Thymus (tissue), 11 donors: ENCODE measurements at regions not wholly inside any gene's neighbourhood (a gene's known extent, or its start where the extent isn't known, plus 50 kb on each side); places are given as distances from the start of the nearest gene placed in this dataset.

Experiments used
- DNase-seq, 9 donors: peaks; one replicate each; pipeline ENCODE4 v3.0.0-alpha.2; 2013; ENCODE audit warnings: low spot score in 9 of 9, low read depth in 6 of 9, missing footprints in 1 of 9
- H3K27ac ChIP-seq, 2 donors: one replicate each; pipeline ENCODE4 v1.5.1; 2013; ENCODE audit warnings: control low read depth in 1 of 2, low read depth in 1 of 2, low read length in 1 of 2, mild to moderate bottlenecking in 1 of 2, moderate library complexity in 1 of 2
- H3K27me3 ChIP-seq, 2 donors: one replicate each; pipeline ENCODE4 v1.5.1; 2013; ENCODE audit warnings: low read length in 1 of 2; ENCODE audit not compliant: control insufficient read depth in 2 of 2, insufficient read depth in 1 of 2
- H3K36me3 ChIP-seq, 2 donors: one replicate each; pipeline ENCODE4 v1.5.1; 2013; ENCODE audit warnings: low read length in 1 of 2, mild to moderate bottlenecking in 1 of 2, moderate library complexity in 1 of 2; ENCODE audit not compliant: control insufficient read depth in 2 of 2, insufficient read depth in 2 of 2
- H3K4me1 ChIP-seq, 2 donors: one replicate each; pipeline ENCODE4 v1.5.1; 2013; ENCODE audit warnings: low read length in 2 of 2; ENCODE audit not compliant: control insufficient read depth in 2 of 2, insufficient read depth in 2 of 2
- H3K4me3 ChIP-seq, 2 donors: one replicate each; pipeline ENCODE4 v1.5.1; 2013; ENCODE audit warnings: low read length in 2 of 2, control low read depth in 1 of 2, mild to moderate bottlenecking in 1 of 2
- H3K9me3 ChIP-seq, 2 donors: one replicate each; pipeline ENCODE4 v1.5.1; 2013; ENCODE audit warnings: low read length in 1 of 2, mild to moderate bottlenecking in 1 of 2; ENCODE audit not compliant: control insufficient read depth in 2 of 2, insufficient read depth in 1 of 2
- WGBS: extraction: QIAGEN DNeasy Blood & Tissue Kit; methylation state at CpG from one replicate; pipeline ENCODE4 v1.1.7; 2013; 5-methylcytosine and 5-hydroxymethylcytosine counted together
- donor health status: healthy.

- H3K36me3 ChIP-seq = no peaks in the 10 kb centered on the region
- peak overlapping the region; percentile 44 to 61 for H3K27ac ChIP-seq
- no peaks in the 10 kb centered on the region for H3K27me3 ChIP-seq
- no peak for DNase-seq
- H3K9me3 ChIP-seq = peaks cover 4 to 6% of the 10 kb centered on the region in 2 donors
- H3K4me1 ChIP-seq = peaks cover 47 to 69% of the 10 kb centered on the region in 2 donors
- 74% methylated on average over 3 of the region's 3 CpGs for WGBS
- no peak overlapping the region for H3K4me3 ChIP-seq
Measured at GRCh38 chr11:128310005-128310404, 277.4 kb downstream of the ETS1 start.

DNA sequence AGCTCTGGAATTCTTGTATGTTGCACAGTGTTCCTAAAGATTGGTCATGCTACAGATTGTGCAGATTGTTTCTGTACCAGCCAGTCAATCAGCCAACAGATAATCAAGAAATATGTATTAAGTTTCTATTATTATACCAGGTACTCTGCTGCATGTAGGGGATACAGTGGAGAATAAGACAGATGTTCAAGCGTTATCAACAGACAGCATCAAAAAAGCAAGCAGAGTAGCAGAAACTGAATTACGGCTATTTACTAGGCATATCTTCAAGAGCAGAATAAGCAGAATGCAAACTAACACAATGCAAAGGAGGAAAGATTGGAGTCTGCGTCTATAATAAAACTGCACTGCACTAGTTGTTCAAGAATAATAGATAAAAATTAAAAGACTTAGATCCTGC is 278.6 kb downstream of the ETS1 start:
- no peaks in the 10 kb centered on the region for H3K36me3 ChIP-seq
- peak in 1 of 9 donors; percentile 60 for DNase-seq
- whole genome bisulfite sequencing = 40% methylated on average over 3 of the region's 3 CpGs

GRCh38 chr11:128305588-128305987 is 281.8 kb downstream of the ETS1 start:
- Histone ChIP-seq H3K9me3 (no peaks in the 10 kb centered on the region), H3K4me3 (no peak overlapping the region), H3K4me1 (peaks cover 57 to 77% of the 10 kb centered on the region in 2 donors), H3K36me3 (no peaks in the 10 kb centered on the region), H3K27ac (peak overlapping the region; percentile 93 to 98), H3K27me3 (no peaks in the 10 kb centered on the region)
- WGBS = 81% methylated on average over 1 of the region's 1 CpG
- DNase-seq = peak in 1 of 9 donors; percentile 62

More for the DNA sequence above, 278.6 kb downstream of the ETS1 start:
- H3K4me1 ChIP-seq = peaks cover 55 to 77% of the 10 kb centered on the region in 2 donors
- H3K27me3 ChIP-seq = no peaks in the 10 kb centered on the region
- H3K9me3 ChIP-seq = no peaks in the 10 kb centered on the region
- peak overlapping the region; percentile 26 to 44 for H3K27ac ChIP-seq
- H3K4me3 ChIP-seq = no peak overlapping the region

DNA sequence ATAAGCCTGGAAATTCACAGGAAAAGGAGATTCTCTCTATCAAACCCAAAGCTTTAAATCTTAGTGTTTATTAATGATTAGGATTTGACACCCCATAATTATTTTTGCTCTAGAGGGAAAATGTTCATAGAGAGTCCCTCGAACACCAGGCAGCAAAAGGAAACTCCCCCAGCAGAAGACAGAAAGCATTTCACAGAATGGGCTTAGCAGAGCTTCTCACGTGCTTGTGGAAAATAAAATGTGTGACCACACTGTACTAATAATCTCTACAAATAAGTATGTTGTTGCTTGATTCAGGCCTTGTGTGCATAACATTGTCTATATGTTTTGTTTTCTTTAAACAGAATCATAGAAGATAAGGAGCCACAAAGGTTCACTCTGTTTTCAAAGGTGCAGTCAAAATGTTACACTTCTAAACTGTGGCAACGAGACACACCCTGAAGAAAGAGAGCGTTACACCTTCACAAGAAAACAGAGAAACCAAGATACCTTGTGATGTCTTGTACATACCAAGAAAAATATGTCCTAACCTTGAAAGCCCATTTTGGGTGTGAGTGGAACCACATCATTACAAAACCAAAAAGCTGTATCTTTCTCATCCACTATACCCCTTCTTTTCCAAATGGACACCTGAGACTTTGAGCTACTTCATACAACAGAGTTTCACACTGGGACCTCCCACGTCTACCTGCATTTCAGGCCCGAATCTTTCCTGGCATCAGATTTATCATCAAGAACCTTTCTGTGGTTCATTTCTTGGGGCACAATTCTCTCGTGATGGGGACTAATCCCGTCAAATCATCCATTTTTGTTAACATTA is 282.5 kb downstream of the ETS1 start:
- Histone ChIP-seq H3K4me1 (peaks cover 55 to 75% of the 10 kb centered on the region in 2 donors), H3K9me3 (no peaks in the 10 kb centered on the region), H3K4me3 (no peak overlapping the region), H3K36me3 (no peaks in the 10 kb centered on the region), H3K27ac (peak overlapping the region; percentile 93 to 98), H3K27me3 (no peaks in the 10 kb centered on the region)
- 55% methylated on average over 8 of the region's 8 CpGs for WGBS
- peak in 3 of 9 donors; percentile 57 to 87 (median 64) for DNase-seq

DNA sequence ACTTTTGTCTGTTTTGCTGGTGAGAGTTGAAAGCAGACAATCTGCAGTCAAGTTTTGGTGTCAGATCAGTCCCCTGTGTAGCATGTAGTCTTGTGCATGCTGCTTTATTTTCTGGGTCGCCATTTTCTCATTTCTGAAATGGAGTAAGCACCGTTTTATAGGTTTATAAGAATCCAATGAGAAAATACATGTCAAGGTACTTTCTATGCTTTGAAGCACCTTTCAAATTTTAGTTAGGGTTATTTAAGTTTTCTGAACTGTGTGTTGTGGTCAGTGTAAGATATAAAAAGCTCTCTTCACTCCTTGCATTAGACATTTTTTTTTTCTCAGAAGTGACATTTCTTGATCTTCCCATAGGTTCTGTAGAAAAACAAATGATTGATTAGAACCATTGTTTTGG is 283.2 kb downstream of the ETS1 start:
- H3K36me3 ChIP-seq = no peaks in the 10 kb centered on the region
- H3K27me3 ChIP-seq = no peaks in the 10 kb centered on the region
- H3K27ac ChIP-seq = peak overlapping the region; percentile 93 to 98
- no peaks in the 10 kb centered on the region for H3K9me3 ChIP-seq
- no peak overlapping the region for H3K4me3 ChIP-seq
- H3K4me1 ChIP-seq = peaks cover 55 to 75% of the 10 kb centered on the region in 2 donors
- WGBS = 75% methylated on average over 2 of the region's 2 CpGs
- peak in 1 of 9 donors; percentile 55 for DNase-seq

- DNase-seq = no peak
- peak overlapping the region; percentile 93 to 98 for H3K27ac ChIP-seq
- WGBS = 94% methylated on average over 5 of the region's 5 CpGs
Measured at GRCh38 chr11:128303383-128303782, 284.0 kb downstream of the ETS1 start.

DNA sequence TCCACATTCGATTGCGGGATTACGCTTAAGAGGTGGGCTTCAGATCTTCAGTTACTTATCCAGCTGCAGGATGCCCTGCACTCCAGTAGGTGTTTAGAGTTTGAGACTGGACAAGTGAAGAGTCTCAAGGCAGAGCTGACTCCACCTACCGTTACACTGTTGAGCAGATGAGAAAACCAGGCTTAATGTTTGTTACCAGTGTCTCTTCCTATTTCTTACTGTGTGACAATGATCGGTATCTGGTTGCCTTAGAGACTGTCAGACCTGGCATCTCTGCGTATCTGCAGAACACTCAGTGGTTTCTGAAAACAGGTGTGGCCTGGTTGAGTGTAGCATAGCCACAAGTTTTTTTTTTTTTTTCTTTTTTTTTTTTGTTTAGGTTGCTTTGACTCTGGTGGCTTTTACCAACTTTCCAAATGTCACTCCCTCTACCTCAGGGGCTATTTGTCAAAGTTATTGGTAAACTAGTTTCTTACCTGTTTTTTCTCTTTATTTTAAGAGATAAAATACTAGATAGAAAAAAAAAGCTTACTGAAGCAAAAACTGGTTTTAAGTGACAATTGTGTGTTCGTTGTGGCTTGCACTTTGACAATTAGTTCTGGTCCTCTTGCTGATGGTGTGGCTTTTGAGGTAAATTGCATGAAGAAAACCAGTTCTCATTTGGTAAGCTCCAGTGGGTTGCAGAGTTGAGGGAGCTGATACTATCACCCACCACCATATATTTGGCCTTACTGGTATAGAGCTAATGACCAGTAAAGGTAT is 284.8 kb downstream of the ETS1 start:
- Histone ChIP-seq H3K4me1 (peaks cover 57 to 78% of the 10 kb centered on the region in 2 donors), H3K9me3 (no peaks in the 10 kb centered on the region), H3K27me3 (no peaks in the 10 kb centered on the region), H3K27ac (peak overlapping the region; percentile 98), H3K4me3 (peak overlapping the region; percentile 59 to 76), H3K36me3 (no peaks in the 10 kb centered on the region)
- 12% methylated on average over 7 of the region's 7 CpGs for WGBS
- DNase-seq = peak in 8 of 9 donors; percentile 82 to 99 (median 94)

More at GRCh38 chr11:128303383-128303782, 284.0 kb downstream of the ETS1 start:
- H3K9me3 ChIP-seq = no peaks in the 10 kb centered on the region
- H3K4me1 ChIP-seq = peaks cover 62 to 77% of the 10 kb centered on the region in 2 donors
- no peaks in the 10 kb centered on the region for H3K27me3 ChIP-seq
- no peak overlapping the region for H3K4me3 ChIP-seq
- no peaks in the 10 kb centered on the region for H3K36me3 ChIP-seq

DNA sequence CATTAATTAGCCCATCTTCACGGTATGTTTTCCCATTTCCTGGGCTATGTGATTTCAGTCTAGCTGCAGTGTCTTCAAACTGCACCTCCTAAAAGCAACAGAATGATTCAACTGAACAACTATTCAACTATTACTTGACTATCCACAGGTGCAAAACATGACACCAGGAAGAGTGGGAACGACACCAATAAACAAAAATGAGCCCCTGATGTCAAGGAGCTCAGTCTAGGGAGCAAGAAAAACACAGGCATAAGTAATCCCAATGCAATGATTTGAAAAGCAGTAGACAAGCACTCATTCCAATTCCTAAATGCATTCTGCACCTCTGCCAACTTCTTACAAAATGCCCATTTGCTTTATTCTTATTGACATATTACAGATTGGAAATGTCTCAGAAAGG is 285.6 kb downstream of the ETS1 start:
- Histone ChIP-seq H3K9me3 (no peaks in the 10 kb centered on the region), H3K27me3 (no peaks in the 10 kb centered on the region), H3K4me3 (peak overlapping the region; percentile 59 to 76), H3K4me1 (peaks cover 57 to 78% of the 10 kb centered on the region in 2 donors), H3K36me3 (no peaks in the 10 kb centered on the region), H3K27ac (peak overlapping the region; percentile 98)
- no peak for DNase-seq
- WGBS = 39% methylated on average over 2 of the region's 2 CpGs

DNA sequence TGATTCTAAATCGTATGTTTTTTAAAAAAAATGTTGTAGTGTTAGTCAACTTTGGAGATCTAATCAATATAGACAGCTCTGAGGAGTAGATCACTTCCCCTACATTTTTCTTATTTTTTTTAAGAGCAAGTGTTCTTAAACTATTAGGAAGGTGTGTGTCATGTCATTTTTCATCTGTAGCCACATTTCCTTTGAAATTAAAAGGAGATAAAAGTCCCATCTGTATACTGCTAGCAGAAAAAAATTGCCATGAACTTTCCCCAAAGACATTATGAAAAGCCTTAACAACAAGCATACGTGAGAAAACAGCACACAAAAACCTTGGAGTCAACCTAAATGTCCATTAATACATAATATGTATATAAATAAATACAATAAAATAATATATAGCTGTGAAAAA is 286.6 kb downstream of the ETS1 start:
- DNase-seq = peak in 1 of 9 donors; percentile 51
- 31% methylated on average over 2 of the region's 2 CpGs for WGBS
- Histone ChIP-seq H3K27me3 (no peaks in the 10 kb centered on the region), H3K4me3 (peak overlapping the region; percentile 59 to 76), H3K27ac (peak overlapping the region in 1 of 2 donors; percentile 98), H3K9me3 (no peaks in the 10 kb centered on the region), H3K4me1 (peaks cover 58 to 78% of the 10 kb centered on the region in 2 donors), H3K36me3 (no peaks in the 10 kb centered on the region)
